GM21423 (cell line): ENCODE measurements at regions not wholly inside any gene's neighbourhood (a gene's known extent, or its start where the extent isn't known, plus 50 kb on each side); places are given as distances from the start of the nearest gene placed in this dataset.
"Not testable (repeated sequence)": the region's sequence is repeated elsewhere in the genome, so short reads cannot be mapped to it uniquely, and the experiment has no call there.

ENCODE experiments used
- ATAC-seq: cut with Tn5 transposase; IDR thresholded peaks from one replicate; pipeline ENCODE4 v1.9.1; 2021; ENCODE audit warnings: mild to moderate bottlenecking, moderate library complexity; ENCODE audit not compliant: unreplicated experiment

- ATAC-seq: no peak
These were observed 273.5 kb upstream of the ADGRL3 start for GRCh38 chr4:60926624-60927023.

GRCh38 chr4:60930866-60931265 is 269.3 kb upstream of the ADGRL3 start:
- ATAC-seq: no peak

DNA sequence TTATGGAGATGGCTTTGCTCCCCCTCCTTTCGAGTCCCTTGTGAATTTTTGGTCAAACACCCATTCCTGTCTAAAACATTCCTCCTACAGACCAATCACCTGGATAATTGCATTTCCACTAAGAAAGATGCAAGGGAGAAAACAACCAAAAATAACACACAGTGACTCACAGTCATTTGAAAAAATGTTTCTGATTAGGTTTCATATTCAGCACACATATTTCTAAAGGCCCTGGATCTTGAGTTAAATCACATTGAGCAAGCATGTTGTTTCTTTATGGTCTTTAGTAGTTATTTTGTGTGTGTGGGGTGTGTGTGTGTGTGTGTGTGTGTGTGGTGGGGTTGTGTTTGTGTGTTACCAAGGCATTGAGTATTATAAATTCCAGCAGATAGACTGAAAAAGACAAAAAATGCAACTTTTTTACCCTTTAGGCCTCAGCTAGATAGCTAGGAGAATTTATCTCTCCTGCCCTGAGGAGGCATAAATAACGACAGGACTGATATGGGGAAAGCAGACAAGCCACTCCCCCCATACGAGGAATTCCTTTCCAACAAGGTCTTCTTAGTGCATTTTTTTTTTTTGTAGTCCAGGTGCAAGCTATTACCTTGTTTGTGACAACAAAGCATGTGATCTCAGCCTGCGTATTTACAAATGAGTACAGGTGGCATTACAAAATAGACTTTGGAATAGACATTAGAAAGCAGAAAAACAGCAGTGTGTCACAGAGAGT is 265.4 kb upstream of the ADGRL3 start:
- no peak for ATAC-seq

- ATAC-seq: no peak
These were observed 261.9 kb upstream of the ADGRL3 start for GRCh38 chr4:60938181-60938580.

- ATAC-seq: no peak
These were observed 261.5 kb upstream of the ADGRL3 start for GRCh38 chr4:60938621-60939020.

DNA sequence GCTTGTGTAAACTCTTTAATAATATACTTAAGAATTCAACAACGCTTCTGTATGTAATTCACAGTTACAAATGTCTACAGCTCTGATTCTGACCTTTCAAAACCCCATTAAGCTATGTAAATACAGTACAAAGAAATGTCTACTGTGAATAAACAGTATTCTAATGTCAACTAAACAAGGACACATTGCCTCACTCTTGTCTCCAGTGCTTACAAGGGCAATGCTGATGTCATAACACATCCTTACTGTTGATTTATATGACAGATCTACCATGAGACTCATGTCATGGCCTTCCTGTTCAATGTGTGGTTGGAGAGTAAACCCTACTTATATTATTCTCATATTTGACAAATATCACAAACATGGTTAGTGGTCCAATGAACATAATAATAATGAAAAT is 256.1 kb upstream of the ADGRL3 start:
- ATAC-seq: no peak

DNA sequence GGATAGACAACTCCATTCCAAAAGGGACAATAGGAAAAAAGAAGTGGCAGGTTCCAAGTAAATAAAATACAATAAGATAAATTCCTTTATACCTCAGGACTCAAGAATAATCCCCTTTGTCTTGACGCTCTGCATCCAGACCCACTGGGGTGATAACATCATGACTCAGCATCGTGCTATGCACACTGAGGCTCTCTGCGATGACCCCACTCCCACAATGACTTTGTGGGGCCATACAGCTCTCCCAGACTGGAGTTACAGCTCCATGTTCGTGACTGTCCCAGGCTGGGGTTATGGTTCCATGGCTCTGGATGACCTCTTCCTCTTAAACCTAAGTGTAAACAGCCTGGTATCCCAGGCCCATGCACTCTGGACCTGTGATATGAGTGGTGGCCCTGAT is 254.5 kb upstream of the ADGRL3 start:
- ATAC-seq: no peak

- ATAC-seq: no peak
These were observed 252.1 kb upstream of the ADGRL3 start for GRCh38 chr4:60948008-60948407.

- ATAC-seq: no peak
These were observed 247.2 kb upstream of the ADGRL3 start for GRCh38 chr4:60952921-60953320.

DNA sequence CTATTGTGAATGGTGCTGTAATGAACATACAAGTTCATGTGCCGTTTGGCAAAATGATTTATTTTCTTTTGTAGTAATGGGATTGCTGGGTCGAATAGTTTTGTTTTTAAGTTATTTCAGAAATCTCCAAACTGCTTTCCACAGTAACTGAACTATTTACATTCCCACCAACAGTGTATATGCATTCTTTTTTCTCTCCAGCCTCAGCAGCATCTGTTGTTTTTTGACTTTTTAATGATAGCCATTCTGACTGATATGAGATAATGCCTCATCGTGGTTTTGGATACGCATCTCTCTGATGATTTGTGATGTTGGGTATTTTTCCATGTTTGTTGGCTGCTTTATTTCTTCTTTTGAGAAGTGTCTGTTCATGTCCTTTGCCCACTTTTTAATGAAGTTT is 246.3 kb upstream of the ADGRL3 start:
- no peak for ATAC-seq

GRCh38 chr4:60962286-60962685 is 237.8 kb upstream of the ADGRL3 start:
- no peak for ATAC-seq

GRCh38 chr4:60981534-60981933 is 218.6 kb upstream of the ADGRL3 start:
- ATAC-seq: no peak

DNA sequence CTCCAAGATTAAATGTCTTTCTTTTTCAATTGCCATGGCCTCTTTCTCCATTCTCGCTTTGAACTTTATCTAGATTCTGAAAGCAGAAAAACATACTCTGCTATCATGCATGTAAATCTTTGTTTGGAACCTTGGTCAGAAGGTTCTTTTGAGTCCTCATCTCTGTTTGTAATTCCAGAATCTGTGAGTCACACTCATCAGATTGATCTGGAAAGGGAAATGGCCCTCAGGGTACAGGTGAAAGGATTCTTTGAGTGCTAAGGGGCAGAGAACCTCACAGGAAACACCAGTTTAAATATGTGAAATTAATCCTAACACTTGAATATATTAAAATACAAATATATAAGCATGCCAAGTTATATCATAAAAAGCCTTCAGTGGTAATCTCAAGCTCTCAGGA is 211.0 kb upstream of the ADGRL3 start:
- ATAC-seq: no peak

DNA sequence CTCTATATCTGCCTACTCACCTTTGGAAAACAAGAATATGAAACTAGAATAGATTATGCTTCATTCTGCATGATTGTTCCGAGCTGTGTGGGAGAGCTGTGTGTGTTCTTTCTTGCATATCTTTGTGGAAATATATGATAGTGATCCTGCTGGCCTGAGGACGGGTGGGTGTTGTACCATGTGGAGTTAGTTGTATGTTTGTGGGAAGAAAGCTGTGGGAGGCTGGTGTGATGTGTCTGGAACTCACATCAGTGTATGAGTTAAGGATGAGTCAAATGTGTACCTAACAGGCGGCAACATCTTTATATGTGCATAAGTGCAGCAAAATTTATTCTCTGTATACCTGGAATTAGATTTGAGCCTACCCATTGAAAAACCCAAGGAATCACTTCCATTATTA is 208.1 kb upstream of the ADGRL3 start:
- no peak for ATAC-seq

DNA sequence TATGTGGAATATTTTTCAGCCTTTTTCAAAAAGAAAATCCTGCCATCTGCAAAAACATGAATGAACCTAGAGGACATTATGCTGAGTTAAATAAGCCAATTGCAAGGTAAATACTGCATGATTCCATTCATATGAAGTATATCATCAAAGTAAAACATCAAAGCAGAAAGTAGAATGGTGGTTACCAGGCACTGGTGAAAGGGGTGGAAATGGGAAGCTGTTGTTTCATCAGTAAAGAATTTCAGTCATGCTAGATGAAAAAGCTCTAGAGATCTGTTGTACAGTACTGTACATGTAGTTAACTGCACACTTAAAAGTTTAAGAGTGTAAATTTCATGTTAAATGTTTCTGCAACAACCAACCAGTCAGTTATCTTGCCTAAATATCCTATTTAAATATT is 196.8 kb upstream of the ADGRL3 start:
- no peak for ATAC-seq

- ATAC-seq: no peak
These were observed 195.4 kb upstream of the ADGRL3 start for GRCh38 chr4:61004651-61005170.

GRCh38 chr4:61011051-61011450 is 189.1 kb upstream of the ADGRL3 start:
- ATAC-seq: no peak

DNA sequence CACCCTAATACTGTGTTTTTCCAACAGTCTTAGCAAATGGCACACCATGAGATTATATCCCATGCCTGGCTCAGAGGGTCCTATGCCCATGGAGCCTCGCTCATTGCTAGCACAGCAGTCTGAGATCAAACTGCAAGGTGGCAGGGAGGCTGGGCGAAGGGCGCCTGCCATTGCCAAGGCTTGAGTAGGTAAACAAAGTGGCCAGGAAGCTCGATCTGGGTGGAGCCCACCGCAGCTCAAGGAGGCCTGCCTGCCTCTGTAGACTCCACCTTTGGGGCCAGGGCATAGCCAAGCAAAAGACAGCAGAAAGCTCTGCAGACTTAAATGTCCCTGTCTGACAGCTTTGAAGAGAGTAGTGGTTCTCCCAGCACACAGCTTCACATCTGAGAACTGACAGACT is 188.2 kb upstream of the ADGRL3 start:
- ATAC-seq: not testable (repeated sequence)

DNA sequence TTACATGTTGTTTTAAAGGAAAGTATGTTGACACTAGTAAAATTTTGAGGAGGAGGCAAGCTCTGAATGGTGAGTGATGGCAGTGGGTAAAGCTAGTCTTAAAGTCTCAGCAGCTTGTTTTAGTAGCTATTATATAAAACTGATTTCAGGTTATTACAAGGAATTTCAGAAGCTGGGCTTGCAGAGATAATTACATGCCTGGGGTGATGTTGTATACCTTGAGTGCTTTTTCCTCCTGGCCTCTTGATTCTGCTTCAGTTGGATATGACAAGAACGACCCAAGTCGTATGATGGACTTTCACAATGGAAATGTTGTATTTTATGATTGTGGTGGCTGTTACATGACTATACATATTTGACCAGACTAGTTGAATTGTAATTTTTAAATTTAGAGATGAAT is 175.5 kb upstream of the ADGRL3 start:
- ATAC-seq: no peak

GRCh38 chr4:61027939-61028338 is 172.2 kb upstream of the ADGRL3 start:
- no peak for ATAC-seq

DNA sequence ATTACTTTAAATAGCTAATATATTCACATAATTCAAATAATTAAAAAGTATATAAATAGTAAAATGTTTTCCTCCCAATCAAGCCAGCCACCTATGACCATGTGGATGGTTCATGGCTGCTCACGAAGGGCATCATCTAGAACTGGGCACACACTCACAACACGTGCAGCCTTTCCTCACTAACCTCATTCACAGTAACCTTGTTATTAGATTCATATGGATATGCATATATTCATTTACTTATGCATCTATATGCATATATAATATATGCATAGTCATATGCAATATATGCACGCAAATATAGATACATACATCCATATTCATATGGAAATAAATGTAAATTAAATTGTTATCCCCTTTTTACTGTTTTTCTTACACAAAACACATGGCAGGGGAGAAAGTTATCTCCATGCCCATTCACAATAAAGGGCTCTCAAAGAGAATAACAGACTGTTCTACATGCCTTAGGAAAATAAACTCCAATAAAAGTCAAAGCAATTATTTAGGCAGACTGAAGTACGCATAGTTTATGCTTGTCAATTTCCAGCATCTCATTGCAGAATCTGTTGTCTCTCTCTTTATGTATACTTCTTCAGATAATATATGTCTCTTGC is 163.9 kb upstream of the ADGRL3 start:
- ATAC-seq: no peak

GRCh38 chr4:61041527-61041926 is 158.6 kb upstream of the ADGRL3 start:
- ATAC-seq: no peak

DNA sequence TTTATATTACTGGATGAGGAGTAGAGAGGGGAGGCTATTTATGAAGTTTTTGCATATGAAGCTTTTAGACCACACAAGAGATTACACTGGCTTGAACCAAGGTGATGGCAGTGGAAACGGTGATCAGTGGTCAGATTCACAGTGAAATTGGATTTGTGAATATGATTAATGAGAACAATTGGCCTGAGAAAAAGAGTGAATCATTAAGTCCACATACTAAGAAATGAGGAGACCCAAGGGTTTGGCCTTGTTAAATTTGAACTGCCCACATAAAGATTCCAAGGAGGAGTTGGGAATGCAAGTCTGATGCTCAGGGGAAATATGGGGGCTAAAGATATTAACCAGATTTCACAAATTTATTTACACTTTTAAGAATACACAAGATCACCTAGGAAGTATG is 155.3 kb upstream of the ADGRL3 start:
- no peak for ATAC-seq
